ENCODE measurements at regions not wholly inside any gene's neighbourhood (a gene's known extent, or its start where the extent isn't known, plus 50 kb on each side); places are given as distances from the start of the nearest gene placed in this dataset.

DNA sequence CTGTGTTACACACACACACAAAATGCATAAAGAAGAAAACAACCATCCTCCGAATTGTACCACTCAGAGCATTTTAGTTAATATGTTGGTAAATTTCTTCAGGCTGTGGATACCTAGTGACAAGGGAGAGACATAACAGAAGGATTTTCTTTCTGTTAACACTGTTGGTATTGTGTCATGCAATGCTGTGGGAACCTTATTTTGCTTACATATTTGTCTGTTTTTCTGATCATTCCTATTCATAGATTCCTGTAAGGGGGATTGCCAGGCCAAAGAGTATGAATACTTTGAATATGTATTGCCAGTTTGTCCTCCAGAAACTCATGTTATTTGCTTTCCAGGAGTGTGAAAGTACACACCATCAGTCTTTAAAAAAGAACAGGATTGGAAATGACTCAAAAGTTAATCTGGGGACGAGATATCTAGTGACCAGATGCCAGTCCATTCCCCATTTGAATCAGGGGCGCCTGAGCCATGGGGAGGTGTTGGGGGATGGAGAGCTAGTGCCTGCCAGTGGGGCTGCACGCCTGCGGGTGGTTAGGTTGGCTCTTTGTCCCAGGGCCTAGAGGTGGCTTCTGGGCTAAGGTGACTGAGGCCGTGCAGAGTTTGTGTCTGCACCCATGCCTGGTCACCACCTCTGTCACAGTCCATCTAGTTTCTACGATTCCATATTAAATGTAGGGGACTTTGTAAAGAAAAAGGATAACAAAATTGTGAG lies 142.0 kb downstream of the PTPN20 start:
- no peak for DNase-seq (ENCODE audit: low spot score)

DNA sequence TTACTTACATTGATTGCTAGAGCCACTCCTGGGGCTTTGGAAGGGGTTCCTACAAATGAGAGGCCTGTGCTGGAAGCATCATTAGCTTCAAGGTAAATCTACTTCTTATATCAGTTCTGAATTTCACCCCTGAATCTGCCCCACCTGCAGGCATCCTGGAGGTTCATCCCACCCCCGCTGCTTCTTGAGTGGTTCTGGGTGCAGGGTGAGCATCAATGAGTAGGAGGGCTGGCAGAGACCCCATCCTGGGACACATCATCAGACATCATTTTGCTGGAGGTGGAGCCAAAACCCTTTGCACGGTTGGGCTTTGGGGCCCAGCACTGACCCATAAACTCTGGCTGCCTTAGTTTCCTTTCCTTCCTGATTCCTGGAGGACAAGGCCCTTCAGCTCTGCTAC lies 143.7 kb downstream of the PTPN20 start:
- no peak for DNase-seq (ENCODE audit: low spot score)

DNA sequence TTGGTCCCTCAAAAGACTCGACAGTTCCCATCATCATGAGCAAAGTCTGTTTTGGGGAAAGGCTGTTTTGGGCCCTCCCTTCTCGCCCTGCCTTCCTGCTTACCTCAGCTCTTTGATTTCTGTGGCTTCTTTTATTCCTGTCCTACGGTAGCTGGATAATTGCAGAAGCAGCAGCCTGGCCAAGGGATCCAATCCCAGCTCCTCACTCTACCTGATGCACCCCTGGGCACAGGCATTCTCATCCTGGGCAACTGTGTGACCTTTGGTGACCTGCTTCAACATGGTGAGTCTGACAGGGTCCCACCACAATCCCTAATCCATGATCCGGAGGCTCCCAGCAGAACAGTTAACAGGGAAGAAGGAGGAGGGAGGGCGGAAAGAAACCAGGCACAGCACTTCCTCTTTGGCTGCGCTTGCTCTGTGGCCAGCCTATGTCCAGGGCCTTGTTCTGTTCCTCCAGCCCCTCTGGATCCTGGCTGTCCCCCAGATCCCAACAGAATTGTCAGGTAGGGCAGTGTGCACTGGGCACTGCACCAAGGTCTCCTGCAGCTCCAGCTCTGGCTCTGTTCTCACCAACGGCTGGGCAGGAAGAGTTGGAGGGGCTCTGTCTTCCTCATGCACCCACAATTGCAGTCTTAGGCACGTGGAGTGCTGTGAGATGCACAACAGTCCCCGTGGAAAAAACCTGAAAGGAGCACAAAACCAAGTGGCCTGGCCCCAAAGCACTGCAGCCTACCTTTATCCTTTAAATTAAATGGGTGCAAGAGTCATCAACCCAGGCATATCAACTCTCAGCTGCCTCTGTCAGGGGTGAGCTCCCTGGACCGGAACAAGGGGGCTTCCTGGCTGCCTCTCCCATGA lies 144.4 kb downstream of the PTPN20 start:
- DNase-seq (ENCODE audit: low spot score) = no peak

DNA sequence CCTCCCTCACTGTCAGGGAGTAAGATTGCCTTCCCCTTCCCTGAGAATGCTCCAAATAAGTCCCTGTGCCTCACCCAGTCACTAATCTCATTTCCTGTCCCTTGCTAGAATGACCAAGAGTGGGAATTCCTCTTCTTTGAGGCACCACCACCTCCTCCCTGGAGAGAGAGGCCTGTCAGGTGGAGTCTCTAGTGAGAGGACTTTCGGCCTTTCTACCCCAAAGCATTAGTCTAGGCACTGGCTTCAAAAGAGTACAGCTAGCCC lies 145.0 kb downstream of the PTPN20 start:
- no peak for DNase-seq (ENCODE audit: low spot score)

DNA sequence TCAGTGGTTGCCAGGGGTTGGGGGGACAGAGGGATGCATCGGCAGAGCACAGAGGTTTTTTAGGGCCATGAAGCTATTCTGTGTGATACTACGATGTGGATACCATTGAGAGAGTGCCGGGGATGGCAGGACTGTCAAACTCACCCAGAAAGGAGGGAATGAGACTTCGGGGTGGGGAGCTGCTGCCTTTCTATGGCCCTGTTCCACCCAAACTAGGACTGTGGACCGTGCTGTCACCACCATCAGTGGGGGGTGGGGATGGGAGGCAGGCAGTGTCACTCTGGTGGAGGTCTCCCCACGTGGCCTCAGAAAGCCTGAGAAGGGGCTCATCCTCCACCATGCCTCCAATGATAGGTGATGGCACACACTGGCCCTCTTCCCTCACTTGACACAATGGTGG lies 146.2 kb downstream of the PTPN20 start:
- DNase-seq (ENCODE audit: low spot score) = no peak

DNA sequence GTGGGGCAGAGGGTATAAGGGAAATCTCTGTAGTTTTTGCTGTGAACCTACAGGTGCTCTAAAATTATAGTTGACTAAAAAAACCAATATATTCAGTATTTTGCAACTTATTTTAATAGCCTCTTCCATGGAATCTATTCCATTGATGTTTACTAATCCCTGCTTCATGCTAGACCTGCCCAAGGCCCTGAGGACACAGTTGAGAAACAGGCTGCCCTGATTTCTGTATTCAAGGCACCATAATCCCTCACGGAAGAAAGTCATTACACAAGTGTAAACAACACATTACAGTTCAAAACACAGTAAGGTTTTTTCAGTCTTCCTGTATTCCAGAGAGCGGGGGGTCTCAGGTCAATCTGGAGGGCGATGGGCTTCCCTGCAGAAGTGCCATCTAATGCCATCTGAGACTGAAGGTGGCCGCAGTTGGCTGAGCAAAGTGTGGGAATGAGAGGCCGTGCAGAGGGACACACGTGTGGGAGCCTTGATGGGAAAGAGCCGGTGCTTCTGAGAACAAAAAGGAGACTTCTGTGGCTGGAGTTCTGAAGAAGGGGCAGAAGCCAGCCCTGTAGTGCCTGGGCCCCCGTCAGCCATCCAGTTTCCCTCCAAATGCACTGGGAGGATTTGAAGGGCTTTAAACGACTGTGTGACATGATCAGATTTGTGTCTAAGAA lies 146.9 kb downstream of the PTPN20 start:
- DNase-seq (ENCODE audit: low spot score) = no peak

DNA sequence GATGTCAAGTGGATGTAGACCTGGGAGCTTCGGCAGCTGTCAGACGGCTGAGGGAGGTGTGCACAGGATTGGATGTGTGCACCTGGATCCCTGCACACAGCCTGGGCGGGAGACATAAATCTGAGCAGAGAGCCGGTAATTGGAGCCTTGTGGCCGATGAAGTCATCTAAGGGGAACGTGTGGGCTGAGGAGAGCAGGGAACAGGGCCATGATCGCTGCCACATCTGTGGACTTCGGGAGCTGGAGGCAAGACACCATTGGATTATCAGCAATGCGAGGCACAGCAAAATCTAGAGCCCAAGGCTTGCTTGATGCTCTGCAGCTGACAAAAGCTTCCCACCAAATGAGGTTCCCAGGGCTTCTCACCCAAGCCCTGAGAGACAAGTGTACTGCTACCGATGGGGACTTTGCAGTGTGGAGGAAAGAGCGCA lies 147.7 kb downstream of the PTPN20 start:
- no peak for DNase-seq (ENCODE audit: low spot score)

DNA sequence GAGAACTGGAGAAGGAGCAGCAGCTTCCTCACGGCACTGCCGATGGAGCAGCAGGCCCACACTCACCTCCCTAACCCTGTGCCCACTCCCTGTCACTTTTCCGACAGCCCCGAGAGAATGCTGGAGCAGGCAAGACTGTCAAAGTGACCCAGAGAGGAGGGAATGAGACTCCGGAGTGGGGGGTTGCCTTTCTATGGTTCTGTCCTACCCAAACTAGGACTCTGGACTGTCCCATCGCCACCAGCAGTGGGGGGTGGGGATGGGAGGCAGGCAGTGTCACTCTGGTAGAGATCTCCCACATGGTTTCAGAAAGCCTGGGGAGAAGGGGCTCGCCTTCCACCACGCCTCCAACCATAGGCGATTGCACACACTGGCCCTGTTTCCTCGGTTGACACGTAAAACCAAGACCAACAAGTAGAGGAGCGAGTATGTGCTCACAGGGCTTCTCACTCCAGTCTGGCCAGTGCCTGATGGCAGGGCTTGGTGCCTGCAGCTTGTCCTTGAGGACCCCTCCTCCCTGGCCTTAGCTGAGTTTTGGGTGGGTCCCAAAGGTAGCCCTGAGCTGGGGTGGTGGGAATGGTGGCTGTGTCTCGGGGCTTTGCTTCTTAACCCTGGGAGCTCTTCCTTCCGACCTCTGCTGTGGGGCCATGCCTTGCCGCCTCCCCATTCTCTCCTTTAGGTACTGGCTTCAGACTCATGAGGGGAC lies 148.5 kb downstream of the PTPN20 start:
- DNase-seq (ENCODE audit: low spot score) = no peak

DNA sequence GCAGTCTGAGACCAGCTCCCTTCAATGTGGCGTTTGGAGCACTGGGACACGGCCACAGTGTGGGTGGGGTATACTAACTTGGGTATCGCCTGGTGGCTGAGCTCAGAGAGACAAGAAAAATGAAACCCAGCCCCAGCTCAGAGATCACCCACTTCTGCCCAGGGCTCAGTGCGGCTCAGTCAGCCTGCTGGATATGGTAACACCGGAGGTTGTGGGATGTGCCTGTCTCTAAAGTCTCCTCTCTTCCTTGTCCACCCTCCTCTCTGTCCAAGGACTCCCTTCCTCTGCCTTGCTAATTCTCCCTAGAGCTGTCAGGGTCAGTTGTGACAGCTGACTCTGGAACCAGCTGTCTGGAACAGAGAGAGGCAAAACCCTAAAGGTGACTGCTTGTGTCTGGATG lies 149.1 kb downstream of the PTPN20 start:
- no peak for DNase-seq (ENCODE audit: low spot score)

DNA sequence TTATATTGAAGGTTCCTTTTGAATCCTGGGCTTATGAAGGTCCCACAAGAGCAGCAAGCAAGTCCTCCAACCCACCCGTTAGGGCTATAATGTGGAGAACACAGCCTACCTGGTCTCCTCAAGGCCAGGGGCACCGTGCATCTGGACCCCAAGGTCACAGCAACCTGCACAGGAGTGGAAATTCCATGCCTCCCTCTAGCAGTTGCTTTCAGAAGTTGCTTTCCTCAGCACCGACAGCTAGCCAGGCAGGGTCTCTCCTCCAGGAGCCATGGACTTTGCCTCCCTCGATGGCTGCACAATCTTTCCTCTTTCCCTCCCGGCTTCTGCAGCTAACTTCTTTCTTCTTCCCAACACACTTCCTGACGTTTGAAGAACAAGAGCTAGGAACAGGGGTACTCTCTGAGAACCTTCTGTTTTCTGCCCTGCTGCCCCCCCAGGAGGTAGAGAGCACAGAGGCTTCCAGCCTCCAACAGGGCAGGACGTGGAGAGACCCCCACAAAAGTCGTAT lies 149.8 kb downstream of the PTPN20 start:
- DNase-seq (ENCODE audit: low spot score) = no peak

DNA sequence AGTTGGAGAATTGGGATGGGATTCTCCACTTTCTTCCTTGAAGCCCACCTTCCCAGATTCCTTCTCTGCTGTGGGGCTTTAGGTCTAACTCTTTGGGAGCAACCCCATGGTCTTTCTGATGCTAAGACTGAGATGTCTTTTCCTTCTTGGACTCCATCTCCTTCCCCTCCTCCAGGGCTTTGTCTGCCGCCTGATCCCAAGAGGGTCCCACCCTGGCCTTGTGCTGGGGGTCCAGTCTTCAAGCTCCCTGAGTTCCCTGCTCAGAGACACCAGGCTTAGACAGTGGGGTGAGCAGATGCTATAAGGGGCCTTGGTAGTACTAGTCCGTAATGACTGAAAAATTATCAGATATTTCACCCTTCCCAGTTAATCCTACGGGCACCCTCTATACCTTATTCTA lies 150.5 kb downstream of the PTPN20 start:
- DNase-seq (ENCODE audit: low spot score) = no peak

DNA sequence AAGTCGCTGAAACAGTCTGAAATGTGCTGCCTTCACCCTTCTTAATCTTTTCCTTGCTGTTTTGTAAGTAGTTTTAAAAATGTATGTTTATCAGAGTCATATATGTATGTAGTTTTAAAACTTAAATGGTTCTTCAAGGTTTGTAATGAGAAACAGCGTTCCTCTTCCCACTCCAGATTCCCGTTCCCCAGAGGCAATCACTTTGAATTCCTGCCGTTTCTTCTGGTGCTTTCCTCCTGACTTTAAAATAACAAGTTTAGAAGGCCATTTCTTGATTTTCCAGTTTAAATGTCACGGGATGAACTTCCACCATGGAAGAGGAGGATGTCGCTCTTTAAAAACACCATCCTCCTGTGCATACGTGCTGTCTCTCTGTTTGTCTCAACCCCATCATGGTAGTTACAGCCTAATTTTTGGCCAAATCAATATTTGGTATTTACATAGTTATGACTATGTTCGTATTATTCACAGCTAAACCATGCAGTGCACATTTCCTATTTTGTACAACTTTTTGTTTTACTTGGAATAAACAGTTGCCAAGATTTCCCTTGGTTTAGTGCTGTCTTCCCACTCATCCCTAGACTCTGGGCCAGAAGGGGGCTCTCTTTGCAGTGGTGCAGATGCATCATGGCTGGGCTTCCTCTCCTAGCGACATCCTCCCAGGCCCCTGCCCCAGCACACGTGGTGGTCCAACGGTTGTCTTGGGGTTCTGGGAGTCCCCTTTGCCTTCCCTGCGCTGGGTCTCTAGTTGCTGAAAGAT lies 151.4 kb downstream of the PTPN20 start:
- no peak for DNase-seq (ENCODE audit: low spot score)

DNA sequence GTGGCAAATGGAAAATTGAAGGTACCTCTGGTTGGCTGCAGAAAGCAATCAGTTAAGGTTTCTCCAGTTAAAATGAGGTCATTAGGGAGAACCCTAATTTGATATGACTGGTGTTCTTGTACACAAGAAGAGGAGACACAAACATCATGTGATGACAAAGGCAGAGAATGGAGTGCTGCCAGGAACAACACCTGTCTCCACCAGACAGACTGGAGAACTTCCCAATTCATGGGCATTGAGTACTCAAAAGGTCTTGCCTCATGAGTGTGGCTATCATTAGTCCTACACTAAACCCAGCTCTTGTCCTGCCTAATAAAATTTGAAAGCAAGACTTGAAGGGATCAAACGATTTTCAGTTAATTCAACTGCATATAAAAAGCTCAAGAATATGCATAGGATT lies 152.6 kb downstream of the PTPN20 start:
- no peak for DNase-seq (ENCODE audit: low spot score)

DNA sequence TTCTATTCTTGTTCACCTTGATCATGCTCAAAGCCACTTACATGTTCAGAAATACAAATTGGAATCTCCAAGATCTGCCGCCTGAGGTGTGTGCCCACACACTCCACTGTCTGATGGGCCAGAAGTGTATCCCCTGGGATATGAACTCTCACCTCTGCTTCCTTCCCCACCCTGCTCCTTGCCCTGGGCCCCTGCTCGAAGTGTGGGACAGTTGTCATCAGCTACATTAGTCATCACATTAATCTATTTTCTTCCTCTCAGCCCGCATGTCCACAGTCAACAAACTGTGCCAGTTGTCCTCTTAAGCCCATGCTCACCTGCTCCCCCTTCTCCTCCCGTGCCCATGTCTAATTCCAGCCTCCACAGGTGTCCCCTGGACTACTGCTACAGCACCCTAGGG lies 154.7 kb downstream of the PTPN20 start:
- no peak for DNase-seq (ENCODE audit: low spot score)

DNA sequence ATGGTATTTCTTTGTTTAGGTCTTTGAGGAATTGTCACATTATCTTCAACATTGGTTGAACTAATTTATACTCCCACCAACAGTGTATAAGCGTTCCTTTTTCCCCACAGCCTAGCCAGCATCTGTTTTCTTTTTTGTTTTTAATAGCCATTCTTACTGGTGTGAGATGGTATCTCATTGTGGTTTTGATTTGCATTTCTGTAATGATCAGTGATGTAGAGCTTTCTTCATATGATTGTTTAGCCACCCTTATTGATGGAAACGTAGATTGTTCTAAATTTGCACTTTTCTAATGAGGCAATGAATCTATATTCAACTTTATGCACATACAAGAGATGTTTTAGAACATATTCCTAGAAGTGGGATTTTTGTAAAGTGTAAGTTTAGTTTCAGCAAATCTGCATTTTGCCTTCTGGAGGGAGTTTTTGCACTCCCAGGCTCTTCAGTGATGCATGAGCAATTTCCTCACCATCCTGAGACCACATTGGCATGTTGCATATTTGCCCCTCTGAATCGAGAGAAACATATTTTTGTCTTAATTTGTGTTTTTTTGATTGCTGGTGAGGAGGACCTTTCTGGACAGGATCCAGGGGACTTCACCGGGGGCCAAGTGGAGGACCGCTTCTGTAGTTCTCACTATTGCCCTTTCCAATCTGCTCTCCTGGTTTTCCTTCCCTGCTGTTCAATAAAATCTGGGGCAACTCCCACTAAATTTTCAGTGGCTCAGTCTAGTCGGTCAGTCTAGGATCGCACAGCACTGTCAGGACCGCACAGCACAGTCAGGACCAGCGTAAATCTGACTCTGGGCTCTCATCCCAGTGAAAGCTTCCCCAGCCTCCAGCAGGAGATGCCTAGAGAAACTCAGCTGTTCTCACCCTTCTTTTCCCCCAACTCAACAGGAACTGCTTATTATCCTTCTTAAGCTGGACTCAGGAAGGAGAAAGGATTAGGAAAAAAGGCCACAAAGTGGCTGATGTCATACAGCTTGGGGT lies 157.0 kb downstream of the PTPN20 start:
- DNase-seq (ENCODE audit: low spot score) = no peak

DNA sequence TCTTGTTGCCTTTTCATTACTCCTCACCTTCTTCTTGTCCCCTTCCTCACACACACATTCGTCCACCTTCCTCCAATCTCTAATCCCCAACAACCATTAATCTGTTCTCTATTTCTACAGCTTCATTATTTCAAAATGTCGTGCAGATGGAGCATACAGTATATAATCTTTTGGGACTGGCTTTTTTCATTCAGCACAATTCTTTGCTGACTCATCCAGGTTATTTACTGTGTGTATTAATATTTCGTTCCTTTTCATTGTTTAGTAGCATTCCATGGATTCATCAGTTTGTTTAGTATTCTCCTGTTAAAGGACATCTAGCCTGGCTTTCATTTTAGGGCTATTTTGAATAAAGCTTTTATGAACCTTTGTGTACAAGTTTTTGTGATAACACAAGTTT lies 159.3 kb downstream of the PTPN20 start:
- no peak for DNase-seq (ENCODE audit: low spot score)

DNA sequence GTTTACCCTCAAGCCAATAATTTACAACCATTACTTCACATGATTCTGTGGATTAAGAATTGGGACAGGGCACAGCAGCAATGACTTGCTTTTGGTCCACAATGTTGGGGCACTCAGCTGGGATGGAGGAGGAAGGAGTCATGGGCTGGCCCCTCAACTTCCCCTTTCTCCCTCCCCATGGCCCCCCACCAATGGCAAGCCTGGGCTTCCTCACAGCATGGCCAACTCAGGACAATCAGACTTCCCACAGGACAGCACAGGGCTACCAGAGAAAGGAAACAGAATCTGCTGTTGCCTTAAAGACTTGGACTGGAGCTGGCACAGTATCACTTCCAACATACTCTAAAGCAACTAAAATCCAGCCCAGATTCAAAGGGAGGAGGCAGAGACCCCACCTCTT lies 160.7 kb downstream of the PTPN20 start:
- no peak for DNase-seq (ENCODE audit: low spot score)

DNA sequence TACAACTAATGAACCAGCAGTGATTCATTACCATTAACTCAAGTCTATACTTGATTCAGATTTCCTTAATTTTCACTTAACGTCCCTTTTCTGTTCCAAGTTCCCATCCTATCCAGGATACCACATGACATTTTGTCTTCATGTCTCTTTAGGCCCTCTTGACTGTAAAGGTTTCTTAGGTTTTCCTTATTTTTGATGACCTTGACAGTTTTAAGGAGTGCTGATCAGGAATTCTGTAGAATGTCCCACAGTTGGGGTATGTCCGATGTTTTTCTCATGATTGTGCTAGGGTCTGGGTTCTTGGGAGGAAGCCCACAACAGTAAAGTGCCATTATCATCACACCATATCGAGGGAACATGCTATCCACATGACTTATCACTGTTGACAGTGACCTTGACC lies 162.7 kb downstream of the PTPN20 start:
- no peak for DNase-seq (ENCODE audit: low spot score)

DNA sequence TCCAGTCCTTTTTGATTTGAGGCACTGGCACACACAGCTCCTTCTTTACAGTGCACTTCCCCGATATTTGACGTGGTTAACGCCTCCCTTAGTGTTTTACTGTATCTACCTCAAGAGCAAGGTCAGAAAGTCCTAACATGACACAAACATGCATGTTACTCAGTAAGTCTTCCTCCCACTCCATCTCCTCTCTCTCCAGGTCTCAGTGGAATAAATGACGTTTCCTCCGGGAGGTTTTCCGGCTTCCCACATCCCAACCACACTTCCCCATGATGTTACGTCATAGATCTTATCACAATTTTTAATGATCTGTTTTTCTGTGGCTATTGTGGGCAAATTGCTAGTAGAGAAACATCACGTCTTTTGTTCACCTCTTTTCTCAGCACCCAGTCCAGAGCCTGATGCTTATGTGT lies 165.7 kb downstream of the PTPN20 start:
- DNase-seq (ENCODE audit: low spot score) = no peak

DNA sequence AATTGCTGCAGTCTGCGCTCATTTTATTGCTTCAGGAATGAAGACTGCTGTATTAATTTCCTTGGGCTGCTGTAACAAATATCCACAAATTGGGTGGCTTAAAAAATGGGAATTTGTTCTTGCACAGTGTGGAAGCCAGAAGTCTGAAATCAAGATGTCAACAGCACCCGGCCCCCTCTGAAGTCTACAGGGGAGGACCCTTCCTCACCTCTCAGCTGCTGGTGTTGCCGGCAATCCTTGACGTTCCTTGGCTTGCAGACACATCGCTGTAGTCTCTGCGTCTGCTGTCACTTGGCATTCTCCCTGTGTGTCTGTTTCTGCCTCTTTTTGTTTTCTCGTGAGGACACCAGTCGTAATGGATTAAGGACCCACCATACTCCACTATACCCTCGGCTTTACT lies 166.2 kb downstream of the PTPN20 start:
- DNase-seq (ENCODE audit: low spot score) = no peak
